HT-29 (cell line): ENCODE measurements at regions not wholly inside any gene's neighbourhood (a gene's known extent, or its start where the extent isn't known, plus 50 kb on each side); places are given as distances from the start of the nearest gene placed in this dataset.

Source experiments
- DNase-seq: peaks from one replicate; pipeline ENCODE4 v3.0.0-alpha.2; 2015; ENCODE audit warnings: low spot score

- DNase-seq = no peak
Observed at GRCh38 chr13:33372251-33372919, 86.8 kb upstream of the STARD13 start.

- no peak for DNase-seq
Observed at GRCh38 chr13:33373624-33374023, 88.1 kb upstream of the STARD13 start.

DNA sequence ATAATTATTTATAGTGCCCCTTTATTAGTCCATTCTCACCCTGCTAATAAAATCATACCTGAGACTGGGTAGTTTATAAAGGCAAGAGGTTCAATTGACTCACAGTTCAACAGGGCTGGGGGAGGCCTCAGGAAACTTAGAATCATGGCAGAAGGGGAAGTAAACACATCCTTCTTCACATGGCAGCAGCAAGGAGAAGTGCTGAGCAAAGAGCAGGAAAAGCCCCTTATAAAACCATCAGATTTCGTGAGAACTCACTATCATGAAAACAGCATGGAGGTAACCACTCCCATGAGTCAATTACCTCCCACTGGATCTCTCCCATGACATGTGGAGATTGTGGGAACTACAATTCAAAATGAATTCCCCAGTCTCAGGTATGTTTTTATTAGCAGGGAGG, 89.9 kb upstream of the STARD13 start:
- DNase-seq = peak; percentile 25

DNA sequence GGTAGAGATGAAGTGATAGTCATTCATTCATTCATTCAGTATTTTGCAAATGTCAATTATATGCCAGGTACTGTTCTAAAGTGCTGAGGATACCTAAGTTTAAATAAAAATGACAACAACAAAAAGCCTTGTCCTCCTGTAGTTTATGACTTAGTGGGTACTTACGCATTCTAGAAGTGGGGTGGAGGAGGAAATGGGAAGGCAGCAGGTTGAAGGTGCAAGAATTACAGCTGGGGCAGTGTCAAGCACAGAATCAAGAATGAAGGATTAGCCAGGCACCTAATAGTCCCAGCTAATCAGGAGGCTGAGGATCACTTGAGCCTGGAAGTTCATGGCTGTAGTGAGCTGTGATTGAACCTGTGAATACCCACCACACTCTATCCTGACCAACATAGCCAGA, 90.7 kb upstream of the STARD13 start:
- DNase-seq = peak; percentile 16

DNA sequence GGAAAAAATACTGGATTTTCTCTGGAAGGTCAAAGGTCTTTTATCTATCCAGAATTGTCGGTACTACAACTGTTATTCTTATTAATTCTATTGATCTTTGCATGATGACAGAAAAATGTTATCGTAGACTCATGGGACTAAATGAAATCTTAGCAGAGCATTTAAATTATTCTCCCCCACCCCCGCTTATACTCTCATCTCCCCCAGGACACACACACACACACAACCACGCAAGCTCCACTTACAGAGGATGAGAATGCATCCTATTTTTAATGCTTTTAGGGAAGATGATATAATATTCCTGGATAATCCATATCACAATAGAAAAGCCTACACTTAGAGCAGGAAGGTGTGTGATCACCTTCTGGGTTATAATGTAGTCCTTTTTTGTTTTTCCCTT, 91.9 kb upstream of the STARD13 start:
- no peak for DNase-seq

DNA sequence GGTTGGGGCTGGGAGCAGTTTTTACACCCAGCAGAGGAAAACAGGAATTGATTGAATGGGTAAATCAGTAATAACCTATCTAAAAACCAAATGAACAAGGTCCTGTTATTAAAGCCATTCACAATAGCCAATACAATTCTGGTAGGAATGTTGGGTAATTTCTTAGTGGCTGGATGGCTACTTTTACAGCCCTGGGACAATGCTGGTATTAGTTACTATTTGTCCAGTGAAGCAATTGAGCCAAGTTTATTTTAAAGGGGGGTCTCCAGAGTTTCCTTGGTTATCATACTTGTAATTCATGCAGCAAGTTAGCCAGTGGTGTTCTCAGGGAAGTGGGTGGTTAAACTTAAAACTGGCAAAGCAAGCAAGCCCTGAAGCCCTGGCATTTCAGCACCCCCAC, 92.3 kb upstream of the STARD13 start:
- no peak for DNase-seq

DNA sequence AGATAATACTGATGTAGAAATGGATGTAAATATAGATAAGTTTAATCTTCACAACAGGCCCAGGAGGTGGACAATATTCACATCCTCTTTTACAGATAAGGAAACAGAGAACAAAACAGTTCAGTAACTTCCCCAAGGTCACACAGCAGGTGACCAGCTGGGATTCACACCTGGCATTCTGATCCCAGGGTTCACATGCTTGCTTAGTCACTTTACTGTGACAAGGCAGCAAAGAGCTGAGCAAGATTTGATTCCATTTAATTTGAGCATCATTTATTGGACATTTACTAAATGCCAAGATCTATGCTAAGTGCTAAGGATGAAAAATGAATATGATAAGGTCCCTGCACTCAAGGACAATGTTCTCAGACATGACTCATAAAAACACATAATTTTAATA, 94.1 kb upstream of the STARD13 start:
- no peak for DNase-seq

DNA sequence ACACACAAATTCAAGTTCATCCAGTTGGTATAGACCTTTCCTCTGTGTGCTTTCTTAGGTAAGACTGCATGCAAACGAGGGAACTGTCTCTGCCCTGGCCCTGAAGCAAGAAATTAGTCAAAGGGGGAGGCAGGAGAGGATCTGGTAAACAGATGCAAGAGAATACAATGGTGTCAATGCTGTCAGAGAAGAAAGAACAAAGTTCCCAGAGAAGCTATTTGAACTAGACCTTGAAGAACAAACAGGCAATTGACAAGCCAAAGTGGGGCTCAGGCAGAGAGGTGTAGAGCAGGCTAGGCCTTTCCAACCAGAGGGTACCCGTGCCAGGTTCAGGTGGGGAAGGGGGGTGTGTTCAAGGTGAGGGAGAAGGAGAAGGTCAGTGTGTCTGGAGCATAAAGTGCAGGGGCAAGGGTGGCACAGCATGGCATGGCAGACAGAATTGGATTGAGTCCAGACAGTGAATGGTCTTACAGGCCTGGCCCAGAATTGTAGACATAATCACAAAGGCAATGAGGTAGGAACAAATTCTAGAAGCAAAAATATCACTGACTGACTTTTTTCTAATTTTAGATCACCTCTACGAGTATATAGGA, 95.0 kb upstream of the STARD13 start:
- no peak for DNase-seq

DNA sequence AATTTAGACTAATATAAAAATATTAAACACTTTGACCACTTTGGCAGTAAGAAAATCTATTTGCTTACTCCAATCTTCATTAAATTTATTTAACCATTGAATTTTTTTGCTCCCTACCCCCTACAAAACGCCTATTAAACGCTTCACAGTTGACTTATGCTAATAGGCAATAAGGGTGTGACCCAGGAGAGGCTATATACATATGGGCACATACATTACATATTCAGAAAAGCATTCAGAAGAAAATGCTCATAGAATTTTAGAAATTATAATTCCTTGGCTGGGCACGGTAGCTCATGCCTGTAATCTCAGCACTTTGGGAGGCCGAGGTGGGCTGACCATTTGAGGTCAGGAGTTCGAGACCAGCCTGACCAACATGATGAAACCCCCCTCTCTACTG, 95.6 kb upstream of the STARD13 start:
- DNase-seq = no peak

DNA sequence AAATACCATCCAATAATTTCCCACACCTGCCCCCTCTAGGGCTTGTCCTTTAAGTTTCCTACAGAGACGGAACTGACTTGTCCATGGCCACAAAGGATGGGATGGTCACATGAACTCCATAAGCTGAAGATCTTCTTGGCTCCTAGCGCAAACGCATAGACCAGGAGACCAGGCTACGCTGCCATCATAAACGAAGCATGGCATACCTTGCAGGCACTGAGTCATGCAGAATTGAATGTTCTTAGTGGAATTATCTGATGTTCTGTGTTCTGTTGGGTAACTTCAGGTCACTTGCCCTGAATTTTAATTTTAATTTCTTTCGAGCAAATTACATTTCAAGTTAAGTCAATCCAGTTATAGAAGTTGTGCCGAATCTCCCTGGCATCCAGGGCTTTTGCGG, 96.4 kb upstream of the STARD13 start:
- DNase-seq = no peak

- no peak for DNase-seq
Observed at GRCh38 chr13:33383724-33384577, 98.4 kb upstream of the STARD13 start.

- DNase-seq = peak; percentile 47
Observed at GRCh38 chr13:33388286-33388998, 102.9 kb upstream of the STARD13 start.

GRCh38 chr13:33392794-33393405, 107.3 kb upstream of the STARD13 start:
- DNase-seq = peak; percentile 61

DNA sequence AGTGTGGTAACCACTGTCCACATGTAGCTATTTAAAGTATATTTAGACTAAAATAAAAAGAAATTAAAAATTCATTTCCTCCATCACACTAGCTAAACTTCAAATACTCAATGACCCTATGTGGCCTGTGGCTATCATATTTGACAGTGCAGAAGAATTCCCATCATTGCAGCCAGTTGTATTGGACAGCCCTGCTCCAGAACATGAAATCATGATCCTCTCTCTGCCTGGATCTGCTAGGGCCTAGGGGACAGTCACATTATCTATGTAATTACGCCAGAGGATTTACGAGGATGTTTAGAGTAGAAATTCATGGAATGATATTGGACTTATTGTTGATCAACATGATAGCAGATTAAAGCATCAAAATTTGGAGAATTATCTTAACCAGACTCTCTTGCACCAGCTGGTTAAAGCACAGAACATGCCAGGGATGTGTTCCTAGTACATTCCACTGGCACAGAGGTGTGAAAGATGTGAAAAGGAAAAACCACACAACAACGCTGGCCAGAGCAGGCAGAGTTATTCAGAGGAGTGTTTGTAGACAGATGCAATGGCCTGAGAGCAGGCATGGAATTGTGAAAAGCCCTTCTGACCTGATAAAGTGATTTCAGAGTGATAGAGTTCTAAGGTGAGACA, 108.9 kb upstream of the STARD13 start:
- no peak for DNase-seq

DNA sequence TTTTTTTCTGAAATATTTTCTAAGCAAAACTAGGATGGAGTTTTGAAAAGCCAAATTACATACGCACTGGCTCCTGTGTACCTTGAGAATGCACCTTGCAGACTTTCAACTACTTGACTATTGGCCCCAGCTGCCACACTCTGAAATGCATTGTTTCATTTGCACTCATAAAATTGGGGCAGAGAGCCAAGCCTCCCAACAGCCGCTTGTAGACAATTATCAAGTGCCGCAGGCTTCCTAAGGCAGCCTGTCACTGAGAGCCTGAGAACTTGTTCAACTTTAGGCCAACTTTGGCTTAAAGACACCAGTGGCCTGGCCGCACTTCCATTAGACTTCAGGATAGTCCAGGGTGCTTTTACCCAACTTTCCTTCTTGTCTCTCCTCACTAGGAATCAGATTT, 115.7 kb upstream of the STARD13 start:
- no peak for DNase-seq

DNA sequence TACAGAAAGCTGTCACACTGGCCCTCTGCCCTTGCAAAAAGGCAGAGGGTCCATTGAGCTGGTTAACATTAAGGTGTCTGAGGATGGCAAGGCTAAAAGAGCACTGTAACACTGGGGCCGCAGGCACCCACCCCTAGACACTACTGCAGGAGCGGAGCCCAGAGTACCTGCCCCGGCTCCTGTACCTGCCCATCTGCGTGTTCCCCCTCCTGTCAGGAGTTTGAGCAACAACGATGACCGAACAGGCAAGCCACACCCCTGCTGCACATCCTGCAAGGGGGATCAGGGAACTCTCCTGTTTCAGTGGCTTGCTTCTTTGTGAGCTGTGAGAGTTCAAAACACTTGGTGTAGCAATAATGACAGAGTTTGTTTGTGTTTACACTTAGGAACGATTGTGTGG, 117.4 kb upstream of the STARD13 start:
- no peak for DNase-seq

- DNase-seq = no peak
Observed at GRCh38 chr13:33403807-33404362, 118.3 kb upstream of the STARD13 start.

DNA sequence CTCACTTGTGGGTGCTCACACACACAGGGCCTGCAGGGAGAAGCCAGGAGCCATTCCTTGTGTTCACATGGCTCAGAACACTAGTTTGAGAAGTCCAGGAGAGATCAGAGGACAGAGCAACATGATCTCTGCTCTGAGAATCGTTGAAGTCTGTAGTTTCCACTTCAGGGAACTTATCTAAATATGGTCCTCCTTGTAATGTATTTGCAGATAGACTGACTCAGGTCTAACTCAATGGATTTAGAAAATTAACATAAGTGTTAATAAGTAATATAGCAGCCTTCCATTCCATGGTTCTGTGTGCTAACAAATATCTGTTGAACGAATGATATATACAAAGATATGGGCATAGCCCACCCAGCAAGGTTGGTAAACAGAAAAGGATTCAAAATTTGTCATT, 119.8 kb upstream of the STARD13 start:
- no peak for DNase-seq

- no peak for DNase-seq
Observed at GRCh38 chr13:33409673-33410510, 124.3 kb upstream of the STARD13 start.

- no peak for DNase-seq
Observed at GRCh38 chr13:33410619-33411018, 125.1 kb upstream of the STARD13 start.
